ENCODE measurements at regions not wholly inside any gene's neighbourhood (a gene's known extent, or its start where the extent isn't known, plus 50 kb on each side); places are given as distances from the start of the nearest gene placed in this dataset.

GRCh38 chr1:80158266-80158665 lies 1151.7 kb upstream of the ADGRL4 start:
- no peak for TF ChIP-seq JUND (CRISPR knock-in tag; IDR thresholded peaks at IDR 0.05)
- TF ChIP-seq CTCF (CRISPR knock-in tag; IDR thresholded peaks at IDR 0.05) = no peak
- no peak for TF ChIP-seq TAF1 (CRISPR knock-in tag; IDR thresholded peaks at IDR 0.05)
- no peak for TF ChIP-seq HNF1B (CRISPR knock-in tag; IDR thresholded peaks at IDR 0.05)
- TF ChIP-seq ZNF121 (CRISPR knock-in tag; IDR thresholded peaks at IDR 0.05) = no peak

Data from HepG2 (cell line).